ENCODE measurements at regions not wholly inside any gene's neighbourhood (a gene's known extent, or its start where the extent isn't known, plus 50 kb on each side); places are given as distances from the start of the nearest gene placed in this dataset.

DNA sequence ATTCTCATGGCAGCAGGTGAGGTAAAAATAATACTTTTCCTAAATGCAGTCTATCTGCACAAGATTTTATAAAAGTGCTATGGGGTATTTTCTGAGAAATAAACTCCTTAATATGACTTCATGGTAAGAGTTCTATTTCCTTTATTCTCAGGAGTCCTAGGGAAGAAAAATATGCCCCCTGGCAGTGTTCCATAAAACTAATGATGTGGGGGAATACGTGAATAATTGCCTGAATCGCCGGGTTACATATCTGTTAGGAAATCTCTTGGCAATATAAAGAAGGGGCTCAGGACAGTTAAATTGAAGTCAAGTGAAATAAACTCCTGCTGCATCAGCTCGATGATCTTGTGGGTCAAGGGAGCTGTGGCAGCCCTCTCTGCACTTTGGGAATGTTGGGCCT lies 229.7 kb downstream of the MAFB start:
- FAIRE-seq (no peak), DNase-seq (ENCODE audit: low spot score in 2 of 2) (no peak)

DNA sequence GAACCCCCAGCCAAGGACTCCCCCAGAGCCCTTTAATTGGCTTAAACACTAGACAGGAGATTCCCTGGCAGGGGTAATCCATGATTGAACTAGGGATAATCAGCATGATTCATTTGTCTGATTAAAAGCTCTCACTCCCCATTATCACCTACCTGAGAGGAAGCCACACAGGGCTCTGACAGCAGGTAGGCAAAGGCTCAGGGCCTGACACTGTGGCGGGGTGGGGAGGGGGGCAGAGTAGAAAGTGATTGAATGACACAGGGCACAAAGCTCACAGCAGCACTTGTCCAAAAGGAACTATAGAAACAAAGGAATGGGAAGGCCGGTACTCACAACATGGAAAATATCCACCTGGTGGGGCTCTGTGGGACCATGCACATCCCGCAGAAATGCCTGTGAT lies 231.6 kb downstream of the MAFB start:
- no peak for FAIRE-seq
- no peak for DNase-seq (ENCODE audit: low spot score in 2 of 2)

DNA sequence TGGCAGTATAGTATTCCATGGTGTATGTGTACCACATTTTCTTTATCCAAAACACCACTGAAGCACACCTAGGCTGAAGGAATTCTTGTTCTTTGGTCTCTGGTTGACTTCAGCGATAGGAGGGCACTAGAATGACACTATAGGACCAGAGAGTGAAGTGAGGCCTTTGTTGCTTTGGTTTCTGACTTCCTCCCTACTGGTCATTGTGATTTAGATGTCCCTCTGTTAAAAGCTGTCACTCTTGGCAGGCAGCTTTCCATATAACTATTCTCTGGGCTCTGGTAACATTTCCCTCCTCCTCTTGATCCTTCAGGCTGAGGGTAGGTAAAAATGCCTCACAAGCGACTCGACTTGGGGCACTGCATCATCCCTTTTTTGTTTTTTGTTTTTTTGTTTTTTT lies 236.3 kb downstream of the MAFB start:
- FAIRE-seq: no peak
- DNase-seq (ENCODE audit: low spot score in 2 of 2): no peak

DNA sequence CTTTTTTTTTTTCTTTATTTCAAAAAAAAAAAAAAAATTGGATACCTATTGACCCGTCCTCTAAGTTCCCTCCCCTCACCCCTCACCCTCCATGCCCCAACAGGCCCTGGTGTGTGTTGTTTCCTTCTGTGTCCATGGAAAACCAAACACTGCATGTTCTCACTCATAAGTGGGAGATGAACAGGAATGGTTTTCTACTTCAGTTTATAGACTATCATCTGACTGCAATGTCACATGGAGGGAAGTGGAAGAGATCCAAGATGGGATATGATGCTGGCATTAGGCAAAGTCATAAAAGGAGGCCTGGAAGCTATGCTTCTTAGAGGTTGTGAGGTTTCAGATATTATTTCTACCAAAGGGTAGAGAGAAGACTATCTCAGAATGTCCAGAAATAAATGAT lies 237.5 kb downstream of the MAFB start:
- FAIRE-seq (no peak), DNase-seq (ENCODE audit: low spot score in 2 of 2) (no peak)

DNA sequence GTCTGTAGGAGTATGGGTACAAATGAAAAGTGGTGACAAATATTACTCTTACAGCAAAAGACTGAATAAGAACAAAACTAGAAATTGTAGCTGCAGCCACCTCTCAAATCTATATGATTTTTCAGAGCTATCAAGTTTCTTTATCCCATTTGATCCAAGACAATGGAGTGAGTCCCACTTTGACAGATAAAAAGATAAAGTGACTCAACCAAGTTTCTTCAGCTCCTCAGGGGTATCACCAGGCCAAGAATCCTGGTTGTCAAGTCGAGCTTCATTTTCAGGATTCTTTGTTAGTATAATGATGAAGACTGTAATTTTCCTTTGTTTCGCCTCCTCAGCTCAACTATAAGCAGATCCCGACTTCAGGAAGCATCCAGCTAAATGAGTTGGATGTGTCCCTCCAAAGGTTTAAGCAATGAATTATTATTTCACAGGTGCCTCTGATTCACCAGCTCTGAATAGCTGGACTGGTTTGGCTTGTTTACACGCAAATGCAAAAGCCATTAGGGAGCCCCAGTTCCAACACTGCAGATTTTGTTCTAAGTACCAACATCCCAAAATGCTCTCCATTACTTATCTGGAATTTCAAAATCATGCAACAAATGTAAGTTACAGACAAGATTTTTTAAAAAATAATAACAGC lies 238.9 kb downstream of the MAFB start:
- FAIRE-seq: no peak
- no peak for DNase-seq (ENCODE audit: low spot score in 2 of 2)

DNA sequence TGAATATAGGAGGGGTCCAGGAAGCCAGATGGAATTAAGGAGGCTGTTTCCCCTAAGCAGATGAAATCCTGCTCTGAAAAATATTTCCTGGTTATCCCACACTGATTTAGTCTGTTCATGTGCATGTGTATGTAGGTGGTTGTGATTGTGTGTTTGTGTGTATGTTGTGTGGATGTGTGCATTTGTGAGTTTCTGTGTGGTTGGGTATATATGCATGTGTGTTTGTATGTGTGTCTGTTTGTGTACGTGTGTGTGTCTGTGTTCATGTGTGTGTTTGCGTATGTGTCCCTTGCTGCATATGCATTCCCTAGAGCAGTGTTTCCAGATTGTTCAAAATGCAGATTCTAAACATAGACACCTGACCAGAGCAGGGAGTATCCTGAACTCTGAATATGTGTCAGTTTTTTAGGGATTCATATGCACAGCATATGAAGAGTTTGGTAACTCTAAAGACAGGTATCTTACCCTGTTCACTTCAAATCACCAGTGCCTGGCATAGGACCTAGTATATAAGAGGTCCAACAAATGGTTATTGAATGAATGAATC lies 239.8 kb downstream of the MAFB start:
- DNase-seq (ENCODE audit: low spot score in 2 of 2) (no peak), FAIRE-seq (no peak)

DNA sequence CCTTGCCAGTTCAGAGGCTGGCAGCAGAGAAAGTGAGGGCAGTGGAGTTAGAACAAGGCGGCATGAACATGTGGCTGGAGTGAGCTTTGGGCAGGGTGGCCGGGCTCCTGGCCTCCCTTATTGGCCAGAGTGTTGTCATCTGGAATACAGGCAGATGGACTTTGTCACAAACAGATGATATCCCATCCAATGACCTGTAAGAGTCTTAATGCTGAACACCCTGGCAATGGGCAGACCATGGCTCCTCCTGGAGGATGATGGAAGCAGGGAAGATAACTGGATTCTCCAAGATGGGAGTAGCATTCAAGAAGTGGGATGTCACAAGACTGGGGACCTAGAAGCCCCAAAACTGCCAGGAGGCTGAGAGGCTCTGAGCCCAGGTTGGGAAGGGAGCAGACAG lies 242.1 kb downstream of the MAFB start:
- FAIRE-seq (no peak), DNase-seq (ENCODE audit: low spot score in 2 of 2) (no peak)

DNA sequence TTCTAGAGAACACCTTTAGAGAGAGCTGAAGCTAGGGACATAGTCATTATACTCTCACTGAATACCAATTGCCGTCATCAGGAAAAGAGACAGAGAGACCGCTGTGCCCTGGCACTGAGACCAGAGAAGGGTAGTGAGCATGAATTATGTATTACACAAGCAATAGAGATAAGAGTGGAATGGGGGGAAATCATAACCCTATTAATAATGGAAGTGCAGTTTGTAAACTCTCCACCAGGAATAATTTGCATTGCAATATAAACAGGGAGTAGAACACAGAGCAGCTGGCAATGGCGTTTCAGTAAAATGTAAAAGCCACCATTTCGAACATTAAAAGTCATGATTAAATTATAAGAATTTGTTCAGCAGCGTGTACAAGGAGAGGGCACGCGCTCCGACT lies 244.5 kb downstream of the MAFB start:
- DNase-seq (ENCODE audit: low spot score in 2 of 2) (no peak), FAIRE-seq (no peak)

DNA sequence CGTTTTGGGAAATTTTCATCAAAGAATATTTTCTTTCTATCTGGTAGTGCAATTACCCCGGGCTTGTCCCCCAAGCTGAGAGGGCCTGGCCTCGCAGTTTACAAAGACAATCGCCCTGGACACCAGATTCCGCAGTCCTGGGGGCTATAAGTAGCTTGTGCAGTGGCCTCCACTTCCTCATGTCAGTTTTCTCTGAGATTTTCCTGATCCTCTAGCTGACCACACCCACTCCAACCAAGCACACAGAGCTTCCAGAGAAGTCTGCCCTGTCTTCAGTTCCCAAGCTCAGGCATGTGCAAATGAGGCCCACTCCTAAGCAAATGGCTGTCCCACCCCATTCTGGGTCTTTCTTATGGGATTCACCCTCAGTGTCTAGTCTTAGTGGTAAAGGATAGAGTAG lies 245.3 kb downstream of the MAFB start:
- DNase-seq (ENCODE audit: low spot score in 2 of 2): no peak
- no peak for FAIRE-seq

DNA sequence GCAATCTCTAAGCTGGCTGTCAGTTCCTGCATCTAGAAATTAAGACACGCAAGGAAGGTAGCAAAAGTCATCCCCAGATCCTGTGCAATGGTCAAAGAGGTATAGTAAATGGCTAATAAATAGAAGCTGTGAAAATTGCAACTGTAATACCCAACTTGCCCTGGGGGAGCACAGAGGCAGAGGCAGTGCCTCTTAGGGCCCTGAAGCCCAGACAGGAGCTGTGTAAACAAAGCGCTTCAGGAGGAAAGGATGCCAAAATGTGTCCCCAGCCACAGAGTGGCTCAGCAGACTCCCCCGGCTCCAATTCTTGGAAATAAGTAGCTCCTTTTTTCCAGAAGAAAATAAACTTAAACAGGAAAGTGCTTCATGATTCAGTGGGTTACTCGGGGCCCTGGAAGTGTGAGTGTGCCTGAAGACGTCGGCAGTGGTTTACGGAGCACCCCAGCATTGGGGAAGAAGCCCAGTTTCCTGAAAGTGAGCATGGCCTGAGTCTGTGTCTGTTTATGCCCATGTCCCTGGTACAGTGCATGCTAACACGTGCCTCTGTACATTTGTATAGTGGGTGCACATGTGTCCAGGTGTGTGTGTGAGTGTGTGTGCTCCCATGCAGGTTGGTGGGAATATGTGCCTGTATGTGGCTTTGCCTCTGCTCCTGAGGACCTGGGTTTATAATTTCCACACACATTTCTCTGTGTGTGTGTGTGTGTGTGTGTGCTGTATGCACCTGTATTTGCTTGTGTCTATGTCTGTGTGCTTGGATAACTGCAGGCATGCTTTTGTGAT lies 246.7 kb downstream of the MAFB start:
- FAIRE-seq (no peak), DNase-seq (ENCODE audit: low spot score in 2 of 2) (peak in 1 of 2 donors; percentile 10)

DNA sequence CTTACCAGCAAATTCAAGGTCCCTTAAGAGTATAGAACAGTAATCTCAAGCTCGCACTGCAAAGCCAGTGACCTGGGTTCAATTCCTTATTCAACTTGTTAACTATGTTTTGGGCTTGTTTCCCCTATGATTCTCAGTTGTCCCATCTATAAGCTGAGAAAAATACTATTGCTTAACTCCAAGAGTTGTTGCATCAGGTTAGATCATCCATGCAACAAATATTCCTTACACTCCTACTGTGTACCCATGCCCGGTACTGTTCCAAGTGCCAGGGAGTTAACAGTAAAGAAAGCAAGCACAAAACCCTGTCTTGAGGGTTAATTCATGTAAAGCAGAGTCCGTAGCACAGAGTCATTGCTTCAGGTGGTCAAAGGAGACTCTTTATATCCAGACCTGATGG lies 247.3 kb downstream of the MAFB start:
- DNase-seq (ENCODE audit: low spot score in 2 of 2) (no peak), FAIRE-seq (no peak)

DNA sequence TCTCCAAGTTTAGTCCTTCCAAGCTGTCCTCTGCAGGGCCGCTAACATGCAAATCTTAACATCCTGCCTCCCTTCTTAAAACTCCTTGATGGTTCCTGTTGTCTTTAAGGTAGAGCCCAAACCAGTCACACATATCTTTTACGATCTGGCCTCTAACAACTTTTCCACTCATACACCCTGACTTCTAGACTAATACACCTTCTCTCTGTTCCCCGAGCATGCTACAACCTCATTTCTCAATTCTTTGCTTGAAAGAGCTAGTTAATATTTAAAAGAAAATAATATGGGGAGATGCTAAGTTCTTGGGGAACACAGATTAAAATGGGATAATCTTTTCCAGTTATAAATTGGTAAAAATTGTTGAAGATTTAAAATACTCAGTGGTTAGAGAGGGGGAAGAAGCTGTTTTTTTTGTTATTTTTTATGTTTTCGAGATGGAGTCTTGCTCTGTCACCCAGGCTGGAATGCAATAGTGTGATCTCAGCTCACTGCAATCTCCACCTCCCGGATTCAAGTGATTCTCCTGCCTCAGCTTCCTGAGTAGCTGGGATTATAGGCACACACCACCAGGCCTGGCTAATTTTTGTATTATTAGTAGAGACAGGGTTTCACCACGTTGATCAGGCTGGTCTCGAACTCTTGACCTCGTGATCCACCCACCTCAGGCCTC lies 250.7 kb downstream of the MAFB start:
- DNase-seq (ENCODE audit: low spot score in 2 of 2): no peak
- no peak for FAIRE-seq

DNA sequence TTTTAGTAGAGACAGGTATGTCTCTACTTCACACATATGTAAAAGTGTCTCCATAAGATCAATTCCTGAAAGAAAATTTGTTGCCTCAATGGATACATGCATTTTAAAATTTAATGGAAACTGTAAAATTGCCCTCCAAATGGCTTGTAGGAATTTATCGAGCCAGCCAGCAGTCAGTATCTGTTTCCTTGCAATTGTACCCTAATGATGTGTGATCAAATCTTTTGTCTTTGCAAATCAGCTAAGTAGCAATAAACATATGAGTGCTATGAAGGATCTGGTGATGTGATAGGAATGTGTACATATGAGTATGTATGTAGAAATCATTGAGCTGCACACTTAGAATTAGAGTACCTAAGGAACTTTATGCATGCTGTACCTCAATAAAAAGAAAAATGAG lies 253.0 kb downstream of the MAFB start:
- FAIRE-seq (no peak), DNase-seq (ENCODE audit: low spot score in 2 of 2) (no peak)

DNA sequence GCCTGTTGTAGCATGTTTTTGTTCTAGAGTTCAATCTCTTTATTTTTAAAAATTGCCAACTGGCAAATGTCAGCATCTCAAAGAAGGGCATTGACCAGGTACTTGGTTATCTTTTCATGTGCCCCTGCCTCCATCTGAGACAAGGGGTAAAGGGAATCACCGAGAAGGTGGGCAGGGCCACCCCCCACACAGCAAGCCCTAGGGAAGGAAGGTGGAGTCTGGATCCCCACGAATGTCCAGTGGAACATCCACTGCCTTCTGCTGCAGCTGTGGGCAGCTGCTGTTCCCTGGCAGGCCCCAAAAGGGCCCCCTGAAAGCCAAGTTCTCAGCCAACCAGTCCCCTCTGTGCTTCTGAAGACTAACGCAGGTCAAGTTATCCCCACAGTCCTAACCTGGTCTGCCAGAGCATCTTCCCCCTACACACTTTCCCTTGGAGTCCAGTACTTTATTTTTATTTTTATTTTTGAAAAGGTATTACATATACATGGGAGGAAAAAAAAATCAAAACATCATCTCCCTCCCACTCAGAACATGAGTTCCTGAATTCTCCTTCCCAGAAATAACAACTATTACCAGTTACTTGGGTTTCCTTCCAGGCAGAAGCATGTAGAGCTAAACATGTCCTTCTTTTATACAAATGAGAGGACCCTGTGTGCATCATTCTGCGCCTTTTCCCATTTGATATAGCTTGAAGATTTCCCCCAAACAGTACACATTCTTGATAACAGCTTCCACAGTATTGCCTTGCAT lies 253.7 kb downstream of the MAFB start:
- no peak for DNase-seq (ENCODE audit: low spot score in 2 of 2)
- FAIRE-seq: no peak

DNA sequence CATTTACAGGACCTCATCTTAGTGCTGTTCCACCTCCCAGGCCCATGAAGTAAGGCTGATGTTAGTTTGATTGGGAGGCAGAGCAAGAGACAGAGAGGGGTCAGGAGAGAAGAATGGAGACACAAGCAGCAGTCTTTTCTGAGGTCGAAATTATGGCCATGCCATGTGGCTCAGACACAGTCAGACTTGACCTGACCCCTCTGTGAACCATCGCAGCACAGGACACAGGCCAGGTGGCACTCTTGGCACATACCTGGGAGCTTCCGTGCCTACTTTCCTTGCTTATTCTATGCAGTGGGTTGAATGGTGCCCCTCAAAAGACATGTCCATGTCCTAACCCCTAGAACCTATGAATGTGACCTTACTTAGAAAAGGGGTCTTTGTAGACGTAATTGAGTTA lies 254.9 kb downstream of the MAFB start:
- no peak for DNase-seq (ENCODE audit: low spot score in 2 of 2)
- FAIRE-seq: no peak

DNA sequence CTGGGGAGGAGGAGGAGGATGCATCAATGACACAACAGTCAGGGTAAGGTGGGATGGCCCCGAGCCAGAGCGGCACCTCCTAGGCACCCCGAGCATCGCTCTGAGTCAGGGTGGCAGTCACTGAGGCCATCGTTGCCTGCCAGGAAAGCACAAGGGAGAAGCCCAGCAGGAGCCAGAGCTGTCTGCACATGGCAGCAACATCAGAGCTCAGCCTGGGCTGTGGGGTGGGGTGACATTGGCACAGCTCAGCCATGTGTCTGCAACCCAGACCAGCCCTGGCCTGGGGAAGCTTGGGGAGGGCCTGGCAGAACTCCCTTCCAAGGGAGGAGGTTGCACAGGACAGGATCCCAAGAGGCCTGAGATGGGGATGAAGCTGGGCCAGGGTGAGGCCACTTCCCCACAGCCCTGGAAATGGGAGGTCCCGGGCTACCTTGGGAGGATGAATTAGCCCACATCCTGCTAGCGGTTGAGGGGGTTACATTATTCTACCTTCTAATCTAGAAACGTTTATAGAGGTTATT lies 255.6 kb downstream of the MAFB start:
- DNase-seq (ENCODE audit: low spot score in 2 of 2) (no peak), FAIRE-seq (no peak)

DNA sequence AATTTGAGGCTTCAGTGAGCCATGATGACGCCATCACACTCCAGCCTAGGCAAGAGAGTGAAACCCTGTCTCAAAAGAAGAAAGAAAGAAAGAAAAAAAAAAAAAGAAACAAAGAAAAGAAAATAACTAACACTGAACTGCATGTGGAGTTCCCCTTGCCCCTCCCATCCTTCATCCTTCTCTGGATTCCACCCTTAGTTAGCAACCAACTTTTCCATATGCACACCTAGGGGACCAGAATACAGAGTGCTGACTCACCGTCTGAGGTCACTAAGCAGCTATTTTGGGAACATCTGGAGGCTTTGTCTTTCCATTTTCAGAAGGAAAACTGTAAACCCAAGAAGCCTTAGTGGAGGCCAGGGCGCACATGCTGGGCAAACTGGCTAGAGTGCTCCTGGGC lies 257.4 kb downstream of the MAFB start:
- FAIRE-seq (no peak), DNase-seq (ENCODE audit: low spot score in 2 of 2) (no peak)

DNA sequence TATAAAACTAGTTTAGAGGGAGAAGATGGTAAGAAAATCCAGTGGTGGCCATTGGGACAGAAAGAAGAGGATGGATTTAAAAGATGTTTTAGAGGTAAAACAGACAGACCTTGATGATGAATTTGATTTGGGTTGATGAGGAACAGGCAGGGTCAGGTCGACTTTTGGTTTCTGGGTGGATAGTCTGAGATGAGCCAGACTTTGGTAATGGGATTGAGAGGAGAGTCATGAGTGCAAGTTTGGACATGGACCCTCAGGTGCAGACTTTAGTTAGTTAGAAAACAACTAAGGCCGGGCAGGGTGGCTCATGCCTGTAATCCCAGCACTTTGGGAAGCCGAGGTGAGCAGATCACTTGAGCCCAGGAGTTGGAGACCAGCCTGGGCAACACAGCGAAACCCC lies 257.9 kb downstream of the MAFB start:
- FAIRE-seq: no peak

DNA sequence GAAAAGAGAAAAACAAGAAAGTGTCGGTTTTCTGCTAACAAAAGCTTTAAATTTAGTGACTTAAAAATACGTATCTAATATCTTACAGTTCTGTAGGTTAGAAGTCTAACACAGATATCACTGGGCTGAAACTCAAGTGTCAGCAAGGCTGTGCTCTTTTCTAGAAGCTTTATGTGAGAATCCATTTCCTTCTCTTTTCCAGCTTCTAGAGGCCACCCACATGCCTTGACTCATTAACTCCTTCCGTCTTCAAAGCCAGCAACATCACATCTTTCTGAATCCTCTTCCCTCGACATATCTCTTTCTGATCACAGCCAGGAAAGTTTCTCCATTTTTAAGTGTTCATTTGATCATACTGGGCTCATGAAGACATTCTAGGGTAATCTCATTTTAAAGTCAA lies 262.0 kb downstream of the MAFB start:
- FAIRE-seq (no peak), DNase-seq (ENCODE audit: low spot score in 2 of 2) (no peak)

More for the DNA sequence above, 257.9 kb downstream of the MAFB start:
- no peak for DNase-seq (ENCODE audit: low spot score in 2 of 2)

DNA sequence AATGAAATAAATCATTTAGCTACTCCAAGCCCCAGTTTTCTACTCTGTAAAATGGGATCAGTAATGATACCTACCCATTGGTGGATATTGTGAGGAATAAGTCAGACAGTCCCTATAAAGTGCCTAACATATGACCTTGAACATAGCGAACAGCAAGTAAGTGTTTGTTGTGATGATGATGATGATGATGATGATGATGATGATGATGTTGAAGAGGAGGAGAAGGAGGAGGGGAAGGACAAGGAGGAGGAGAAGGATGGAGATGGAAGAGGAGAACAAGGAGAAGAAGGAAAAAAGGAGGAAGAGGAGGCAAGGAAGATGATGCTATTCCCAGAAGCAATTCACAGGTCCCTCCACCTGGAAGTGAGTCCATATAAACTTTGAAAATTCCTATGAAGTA lies 264.3 kb downstream of the MAFB start:
- DNase-seq (ENCODE audit: low spot score in 2 of 2) (no peak), FAIRE-seq (no peak)

DNA sequence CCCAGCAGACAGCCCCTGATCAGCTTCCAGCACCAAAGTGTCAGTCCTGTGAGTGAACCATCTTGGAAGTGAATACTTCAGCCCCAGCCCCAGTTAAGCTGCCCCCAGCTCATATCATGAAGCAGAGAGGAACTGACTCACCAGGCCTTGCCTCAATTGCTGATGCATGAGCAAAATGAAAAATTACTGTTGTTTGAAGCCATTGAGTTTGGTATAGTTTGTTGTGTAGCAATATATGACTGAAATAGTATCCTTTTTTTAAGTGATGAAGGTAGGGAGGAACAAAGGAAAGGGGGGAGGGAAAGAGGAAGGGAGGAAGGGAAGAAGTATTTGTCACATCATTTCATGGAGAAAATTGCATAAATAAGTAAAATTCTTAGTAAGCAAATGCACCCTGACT lies 266.4 kb downstream of the MAFB start:
- DNase-seq (ENCODE audit: low spot score in 2 of 2) (no peak), FAIRE-seq (no peak)
